B cell (primary cell): ENCODE measurements at regions not wholly inside any gene's neighbourhood (a gene's known extent, or its start where the extent isn't known, plus 50 kb on each side); places are given as distances from the start of the nearest gene placed in this dataset.

ENCODE experiments used
- CTCF ChIP-seq: fragments of 200-600 bp; IDR thresholded peaks from one replicate; pipeline ENCODE4 v1.8.0; 2022; ENCODE audit warnings: antibody characterized with exemption, mild to moderate bottlenecking
- EZH2 ChIP-seq: IDR thresholded peaks from 2 replicates; pipeline ENCODE4 v1.6.1; 2012; ENCODE audit warnings: borderline replicate concordance, low read depth, mild to moderate bottlenecking, moderate library complexity, low read length; ENCODE audit not compliant: insufficient read depth, poor library complexity, severe bottlenecking

GRCh38 chr5:74019923-74020322 lies 393.9 kb downstream of the ARHGEF28 start:
- no peak for TF ChIP-seq CTCF
- TF ChIP-seq EZH2 = no peak
